IMR-90 (cell line): ENCODE measurements at regions not wholly inside any gene's neighbourhood (a gene's known extent, or its start where the extent isn't known, plus 50 kb on each side); places are given as distances from the start of the nearest gene placed in this dataset.
A peak's percentile ranks its signal among the peaks of the same experiment; 100 is the strongest.

Source experiments
- CEBPB ChIP-seq: IDR thresholded peaks from 2 replicates; pipeline ENCODE4 v1.6.1; 2012; ENCODE audit warnings: low read depth, low read length, improper control_type of control experiment
- CTCF ChIP-seq: conservative IDR thresholded peaks from 2 replicates; pipeline ENCODE4 v1.5.1; 2012; ENCODE audit warnings: mild to moderate bottlenecking, low read depth, low read length, improper control_type of control experiment
- MXI1 ChIP-seq: IDR thresholded peaks from 2 replicates; pipeline ENCODE4 v1.6.1; 2012; ENCODE audit warnings: low read depth, mild to moderate bottlenecking, low read length, moderate library complexity, borderline replicate concordance
- POLR2A ChIP-seq: IDR thresholded peaks from 2 replicates; pipeline ENCODE4 v1.6.1; 2012; ENCODE audit warnings: mild to moderate bottlenecking, low read depth, low read length
- RFX5 ChIP-seq: IDR thresholded peaks from 2 replicates; pipeline ENCODE4 v1.8.0; 2012; ENCODE audit warnings: low read depth, mild to moderate bottlenecking, low read length, moderate library complexity

GRCh38 chr2:220966636-220967035, 605.5 kb downstream of the EPHA4 start:
- TF ChIP-seq CTCF (no peak), RFX5 (no peak), POLR2A (no peak), CEBPB (peak; percentile 55; the same call in 1 of the 2 replicates), MXI1 (no peak)
